Left lung (tissue), 4 donors: ENCODE measurements at regions not wholly inside any gene's neighbourhood (a gene's known extent, or its start where the extent isn't known, plus 50 kb on each side); places are given as distances from the start of the nearest gene placed in this dataset.
"Not testable (repeated sequence)": the region's sequence is repeated elsewhere in the genome, so short reads cannot be mapped to it uniquely, and the experiment has no call there.

Source experiments
- ATAC-seq: fragments of 200-7000 bp; cut with Tn5 transposase; one replicate; pipeline ENCODE4 v1.9.1; 2020; ENCODE audit warnings: moderate library complexity
- DNase-seq, 4 donors: peaks; one replicate each; pipeline ENCODE4 v3.0.0-alpha.2; 2013 to 2020
- H3K27ac ChIP-seq, 2 donors: fragments of 200-600 bp; sonication (generic) in 1 of 2; one replicate each; pipeline versions ENCODE4 v1.5.0 to v1.8.0; 2020 to 2021
- H3K27me3 ChIP-seq, 2 donors: fragments of 200-600 bp; sonication (generic) in 1 of 2; one replicate each; pipeline versions ENCODE4 v1.5.0 to v1.8.0; 2020 to 2021
- H3K36me3 ChIP-seq, 2 donors: fragments of 200-600 bp; sonication (generic) in 1 of 2; one replicate each; pipeline versions ENCODE4 v1.5.0 to v1.8.0; 2020 to 2021
- H3K4me1 ChIP-seq, 2 donors: fragments of 200-600 bp; one replicate each; pipeline ENCODE4 v1.8.0; 2021
- H3K4me3 ChIP-seq, 2 donors: fragments of 200-600 bp; sonication (generic) in 1 of 2; one replicate each; pipeline versions ENCODE4 v1.5.0 to v1.8.0; 2020 to 2021; ENCODE audit warnings: mild to moderate bottlenecking in 1 of 2
- H3K9me3 ChIP-seq, 2 donors: fragments of 200-600 bp; sonication (generic) in 1 of 2; one replicate each; pipeline versions ENCODE4 v1.5.0 to v1.8.0; 2020 to 2021
- CTCF ChIP-seq, 2 donors: fragments of 200-600 bp; sonication (generic) in 1 of 2; IDR thresholded peaks; one replicate each; pipeline versions ENCODE4 v1.5.0 to v1.8.0; 2021; ENCODE audit warnings: antibody characterized with exemption in 2 of 2
- intact Hi-C, 2 donors: fragments of 100-400 bp; cut with DNase I; formaldehyde crosslinking; loops; one replicate each; pipeline versions ENCODE4 v1.11.2 to v1.14.2; 2022
- donor health status: DM: no; HTN: yes; CAD: no.
- donor health status: DM: no; HTN: no; CAD: no.

- ATAC-seq: peak; percentile 47
- intact Hi-C loops: loop anchor here in 1 of 2 donors (10.0 kb wide), 1 partner anchor 229 kb away; no protein-coding TSS in a partner anchor
- no peak for DNase-seq
- no peaks in the 10 kb centered on the region for H3K36me3 ChIP-seq
- H3K27ac ChIP-seq: no peak overlapping the region
- H3K4me1 ChIP-seq: no peaks in the 10 kb centered on the region
- no peak overlapping the region for H3K4me3 ChIP-seq
- no peaks in the 10 kb centered on the region for H3K9me3 ChIP-seq
- peaks cover 0 to 7% of the 10 kb centered on the region in 2 donors for H3K27me3 ChIP-seq
- TF ChIP-seq CTCF (IDR thresholded peaks at IDR 0.05): peak in 1 of 2 donors; percentile 13
These were observed 77.2 kb upstream of the DCD start for GRCh38 chr12:54725233-54725843.

- Histone ChIP-seq H3K4me1 (no peaks in the 10 kb centered on the region), H3K4me3 (no peak overlapping the region), H3K9me3 (no peaks in the 10 kb centered on the region), H3K27ac (no peak overlapping the region), H3K36me3 (no peaks in the 10 kb centered on the region), H3K27me3 (peaks cover 0 to 7% of the 10 kb centered on the region in 2 donors)
- TF ChIP-seq CTCF (IDR thresholded peaks at IDR 0.05): peak; percentile 21 to 37
- DNase-seq: no peak
- intact Hi-C loops: loop anchor here in 1 of 2 donors (10.0 kb wide), 1 partner anchor 231 kb away; no protein-coding TSS in a partner anchor
- ATAC-seq: peak; percentile 34
These were observed 75.5 kb upstream of the DCD start for GRCh38 chr12:54723379-54724256.

GRCh38 chr12:54721312-54721711 is 73.1 kb upstream of the DCD start:
- H3K36me3 ChIP-seq: no peaks in the 10 kb centered on the region
- H3K4me1 ChIP-seq: no peaks in the 10 kb centered on the region
- no peak for TF ChIP-seq CTCF (IDR thresholded peaks at IDR 0.05)
- no peak overlapping the region for H3K4me3 ChIP-seq
- H3K9me3 ChIP-seq: no peaks in the 10 kb centered on the region
- intact Hi-C loops: loop anchor here in 1 of 2 donors (10.0 kb wide), 1 partner anchor 233 kb away; no protein-coding TSS in a partner anchor
- H3K27ac ChIP-seq: no peak overlapping the region
- peaks cover 0 to 7% of the 10 kb centered on the region in 2 donors for H3K27me3 ChIP-seq
- ATAC-seq (no peak), DNase-seq (no peak)

- DNase-seq (no peak), ATAC-seq (no peak)
- Histone ChIP-seq H3K4me1 (no peaks in the 10 kb centered on the region), H3K36me3 (no peaks in the 10 kb centered on the region), H3K4me3 (no peak overlapping the region), H3K9me3 (no peaks in the 10 kb centered on the region), H3K27me3 (peaks cover 0 to 7% of the 10 kb centered on the region in 2 donors), H3K27ac (no peak overlapping the region)
- no peak for TF ChIP-seq CTCF (IDR thresholded peaks at IDR 0.05)
- intact Hi-C loops: loop anchor here in 1 of 2 donors (10.0 kb wide), 1 partner anchor 235 kb away; no protein-coding TSS in a partner anchor
These were observed 71.5 kb upstream of the DCD start for GRCh38 chr12:54719691-54720090.

- intact Hi-C loops: no loop called here
- Histone ChIP-seq H3K27me3 (peaks cover 0 to 7% of the 10 kb centered on the region in 2 donors), H3K36me3 (no peaks in the 10 kb centered on the region), H3K9me3 (no peaks in the 10 kb centered on the region), H3K27ac (no peak overlapping the region), H3K4me3 (no peak overlapping the region), H3K4me1 (no peaks in the 10 kb centered on the region)
- no peak for DNase-seq
- ATAC-seq: peak; percentile 57
- TF ChIP-seq CTCF (IDR thresholded peaks at IDR 0.05): no peak
These were observed 68.1 kb upstream of the DCD start for GRCh38 chr12:54716261-54716660.

GRCh38 chr12:54713876-54714275 is 65.7 kb upstream of the DCD start:
- intact Hi-C loops, H3K9me3 ChIP-seq, DNase-seq, H3K4me1 ChIP-seq, H3K27ac ChIP-seq, H3K4me3 ChIP-seq, H3K36me3 ChIP-seq, H3K27me3 ChIP-seq, ATAC-seq: not testable (repeated sequence)
